ENCODE measurements at regions not wholly inside any gene's neighbourhood (a gene's known extent, or its start where the extent isn't known, plus 50 kb on each side); places are given as distances from the start of the nearest gene placed in this dataset.

GRCh38 chr15:36080759-36081158 is 498.7 kb upstream of the CDIN1 start:
- no peak for TF ChIP-seq CTCF (IDR thresholded peaks at IDR 0.05; ENCODE audit: insufficient read depth, low read length, missing control alignments)
- no peak for DNase-seq (ENCODE audit: low read depth, low spot score)
- ChIA-PET CTCF (no interaction called here), POLR2A (no interaction called here)
- no peak overlapping the region for H3K4me3 ChIP-seq (ENCODE audit: low read depth, low read length)

- no peak for TF ChIP-seq CTCF (IDR thresholded peaks at IDR 0.05; ENCODE audit: insufficient read depth, low read length, missing control alignments)
- ChIA-PET CTCF (no interaction called here), POLR2A (no interaction called here)
- no peak for DNase-seq (ENCODE audit: low read depth, low spot score)
- no peak overlapping the region for H3K4me3 ChIP-seq (ENCODE audit: low read depth, low read length)
Measured at GRCh38 chr15:36090286-36090946, 489.0 kb upstream of the CDIN1 start.

- H3K4me3 ChIP-seq (ENCODE audit: low read depth, low read length): no peak overlapping the region
- CTCF ChIA-PET: interaction anchor here (0.8 kb wide), 1 partner anchor 10 kb away, joined by 4 read pairs; no protein-coding TSS in a partner anchor
- no peak for TF ChIP-seq CTCF (IDR thresholded peaks at IDR 0.05; ENCODE audit: insufficient read depth, low read length, missing control alignments)
- POLR2A ChIA-PET: no interaction called here
- DNase-seq (ENCODE audit: low read depth, low spot score): no peak
Measured at GRCh38 chr15:36106640-36107335, 472.6 kb upstream of the CDIN1 start.

- ChIA-PET POLR2A (interaction anchor here (0.7 kb wide), 1 partner anchor 37 kb away, joined by 3 read pairs; no protein-coding TSS in a partner anchor), CTCF (no interaction called here)
- no peak for TF ChIP-seq CTCF (IDR thresholded peaks at IDR 0.05; ENCODE audit: insufficient read depth, low read length, missing control alignments)
- DNase-seq (ENCODE audit: low read depth, low spot score): no peak
- no peak overlapping the region for H3K4me3 ChIP-seq (ENCODE audit: low read depth, low read length)
Measured at GRCh38 chr15:36108541-36108940, 470.9 kb upstream of the CDIN1 start.

DNA sequence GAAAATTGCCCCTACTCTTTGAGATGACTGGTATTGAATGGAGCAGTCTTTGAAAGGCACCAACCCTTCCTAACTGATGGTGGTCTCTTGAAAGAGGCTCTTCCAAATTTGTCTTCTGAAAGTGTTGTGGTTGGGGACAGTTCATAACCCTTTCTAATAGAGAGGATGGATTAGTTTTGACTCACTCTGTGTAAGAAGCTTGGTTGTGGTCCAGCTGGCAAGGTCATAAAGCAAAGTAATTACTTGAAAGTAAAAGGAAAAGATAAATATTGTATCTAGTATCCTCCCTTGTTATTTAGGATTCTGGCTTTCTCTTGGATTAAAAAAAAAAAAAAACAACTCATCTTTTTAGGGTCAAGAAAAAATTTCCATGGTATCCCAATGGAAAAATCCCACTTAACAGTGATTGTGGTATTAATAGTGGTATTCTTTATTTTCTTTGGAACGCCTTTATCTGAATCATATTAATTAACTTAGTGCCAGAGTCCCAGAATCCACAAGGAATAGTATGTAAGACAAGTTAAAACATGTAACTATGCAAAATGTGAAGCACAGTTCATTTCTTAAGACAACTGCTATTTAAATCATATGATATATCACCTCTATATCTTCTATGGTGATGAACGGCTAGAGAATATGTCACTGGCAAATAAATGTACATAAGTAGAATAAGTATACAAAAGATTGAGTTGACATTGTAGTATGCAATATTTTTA is 469.3 kb upstream of the CDIN1 start:
- H3K4me3 ChIP-seq (ENCODE audit: low read depth, low read length): no peak overlapping the region
- DNase-seq (ENCODE audit: low read depth, low spot score): no peak
- TF ChIP-seq CTCF (IDR thresholded peaks at IDR 0.05; ENCODE audit: insufficient read depth, low read length, missing control alignments): no peak
- CTCF ChIA-PET: no interaction called here
- POLR2A ChIA-PET: no interaction called here

DNA sequence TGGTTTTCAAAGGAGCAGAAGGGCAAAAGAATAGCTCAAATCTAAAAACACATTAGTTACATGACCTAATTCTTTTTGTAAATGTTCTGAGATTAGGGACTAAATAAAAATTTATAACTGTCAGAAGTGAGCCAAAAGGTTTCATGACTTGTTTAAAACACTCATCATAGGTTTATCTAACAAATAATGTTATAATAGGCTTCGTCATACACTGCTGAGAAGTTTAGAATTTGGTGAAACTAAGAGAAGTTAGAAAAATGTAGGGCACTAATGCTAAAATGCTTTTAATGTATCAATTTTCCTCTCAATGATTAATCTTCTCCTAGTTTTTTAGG is 468.8 kb upstream of the CDIN1 start:
- POLR2A ChIA-PET: no interaction called here
- no peak for TF ChIP-seq CTCF (IDR thresholded peaks at IDR 0.05; ENCODE audit: insufficient read depth, low read length, missing control alignments)
- no peak overlapping the region for H3K4me3 ChIP-seq (ENCODE audit: low read depth, low read length)
- CTCF ChIA-PET: no interaction called here
- no peak for DNase-seq (ENCODE audit: low read depth, low spot score)

Measured in AG04449 (cell line).